Right atrium auricular region (tissue), 2 donors: ENCODE measurements at regions not wholly inside any gene's neighbourhood (a gene's known extent, or its start where the extent isn't known, plus 50 kb on each side); places are given as distances from the start of the nearest gene placed in this dataset.

ENCODE experiments used
- DNase-seq: peaks from one replicate; pipeline ENCODE4 v3.0.0-alpha.2; 2019; ENCODE audit warnings: low spot score
- H3K27ac ChIP-seq, 2 donors: fragments of 200-600 bp; sonication (generic); 1 replicate in 1 of 2; 2 replicates in 1 of 2; pipeline ENCODE4 v1.5.1; 2016 to 2019
- H3K27me3 ChIP-seq, 2 donors: fragments of 200-600 bp; sonication (generic); one replicate each; pipeline versions ENCODE4 v1.5.1 to v1.6.0; 2017 to 2019
- H3K36me3 ChIP-seq: fragments of 200-600 bp; sonication (generic); one replicate; pipeline ENCODE4 v1.5.1; 2016
- H3K4me1 ChIP-seq, 2 donors: fragments of 200-600 bp; sonication (generic); one replicate each; pipeline versions ENCODE4 v1.5.1 to v1.6.0; 2017 to 2019
- H3K4me3 ChIP-seq, 2 donors: fragments of 200-600 bp; sonication (generic); 1 replicate in 1 of 2; 2 replicates in 1 of 2; pipeline ENCODE4 v1.5.1; 2017 to 2019; ENCODE audit warnings: mild to moderate bottlenecking in 1 of 2, moderate library complexity in 1 of 2
- H3K9me3 ChIP-seq, 2 donors: fragments of 200-600 bp; sonication (generic); one replicate each; pipeline ENCODE4 v1.5.1; 2019
- CTCF ChIP-seq, 2 donors: fragments of 200-600 bp; sonication (generic); IDR thresholded peaks; one replicate each; pipeline ENCODE4 v1.5.1; 2019; ENCODE audit warnings: antibody characterized with exemption in 2 of 2

GRCh38 chrX:109952050-109952449, 50.9 kb upstream of the TMEM164 start:
- Histone ChIP-seq H3K27me3 (no peaks in the 10 kb centered on the region), H3K9me3 (no peaks in the 10 kb centered on the region), H3K4me3 (no peak overlapping the region), H3K4me1 (no peaks in the 10 kb centered on the region), H3K27ac (peak overlapping the region in 1 of 2 donors; percentile 21), H3K36me3 (no peaks in the 10 kb centered on the region)
- no peak for DNase-seq
- TF ChIP-seq CTCF (IDR thresholded peaks at IDR 0.05) = no peak

DNA sequence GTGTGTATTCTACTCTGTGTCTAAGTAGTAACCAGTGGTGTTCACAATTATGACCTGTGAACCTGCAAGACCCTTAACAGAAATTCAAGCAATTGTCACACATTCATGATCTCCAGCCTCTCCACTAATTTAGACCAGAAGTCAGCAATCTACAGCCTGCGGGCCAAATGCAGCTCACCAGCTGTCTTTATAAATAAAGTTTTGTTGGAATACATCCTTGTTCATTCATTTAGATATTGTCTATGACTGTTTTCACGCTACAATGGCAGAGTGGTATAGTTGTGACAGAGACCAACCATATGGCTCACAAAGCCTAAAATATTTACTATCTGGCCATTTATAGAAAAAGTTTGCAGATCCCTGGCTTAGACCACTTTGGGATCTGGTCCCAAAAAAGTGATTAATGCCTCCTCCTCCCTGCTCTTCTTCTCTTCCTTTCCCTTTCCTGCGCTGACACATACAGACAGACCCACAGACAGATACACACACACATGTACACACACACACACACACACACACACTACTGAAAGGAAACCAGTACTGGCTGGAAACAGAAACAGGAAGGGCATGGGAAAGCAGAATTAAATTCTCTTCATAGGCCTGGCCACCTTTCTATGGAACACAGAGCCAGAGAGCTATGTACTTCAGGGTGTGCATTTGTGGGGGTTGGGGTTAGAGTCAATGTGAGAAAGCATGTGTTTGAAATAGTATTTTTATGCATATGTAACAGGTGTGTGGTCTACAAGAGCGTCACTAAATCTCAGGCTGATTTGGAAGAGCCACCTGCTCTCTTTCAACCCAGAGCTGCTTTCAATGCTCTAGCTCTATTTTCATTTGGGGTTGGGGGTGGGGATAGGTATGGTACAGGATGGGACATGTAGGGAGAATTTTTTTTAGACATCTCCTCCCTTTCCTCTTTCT, 49.7 kb upstream of the TMEM164 start:
- H3K4me3 ChIP-seq = no peak overlapping the region
- no peak for DNase-seq
- no peak for TF ChIP-seq CTCF (IDR thresholded peaks at IDR 0.05)
- H3K9me3 ChIP-seq = no peaks in the 10 kb centered on the region
- H3K36me3 ChIP-seq = no peaks in the 10 kb centered on the region
- peak overlapping the region in 1 of 2 donors; percentile 21 for H3K27ac ChIP-seq
- no peaks in the 10 kb centered on the region for H3K4me1 ChIP-seq
- no peaks in the 10 kb centered on the region for H3K27me3 ChIP-seq
